Fibroblast of mammary gland (primary cell): ENCODE measurements at regions not wholly inside any gene's neighbourhood (a gene's known extent, or its start where the extent isn't known, plus 50 kb on each side); places are given as distances from the start of the nearest gene placed in this dataset.

Source experiments
- DNase-seq: peaks from one replicate; pipeline ENCODE4 v3.0.0-alpha.2; 2010; ENCODE audit warnings: low read depth
- H3K4me3 ChIP-seq: 2 replicates; pipeline ENCODE4 v1.5.1; 2011; ENCODE audit warnings: low read depth, mild to moderate bottlenecking, low read length, moderate library complexity; ENCODE audit not compliant: control insufficient read depth
- TF ChIP-seq, protein P1 (sequence below): conservative IDR thresholded peaks from 2 replicates; pipeline ENCODE4 v1.5.1; 2011; ENCODE audit warnings: low read depth, low read length, inconsistent platforms; ENCODE audit not compliant: control insufficient read depth, insufficient read depth

DNA sequence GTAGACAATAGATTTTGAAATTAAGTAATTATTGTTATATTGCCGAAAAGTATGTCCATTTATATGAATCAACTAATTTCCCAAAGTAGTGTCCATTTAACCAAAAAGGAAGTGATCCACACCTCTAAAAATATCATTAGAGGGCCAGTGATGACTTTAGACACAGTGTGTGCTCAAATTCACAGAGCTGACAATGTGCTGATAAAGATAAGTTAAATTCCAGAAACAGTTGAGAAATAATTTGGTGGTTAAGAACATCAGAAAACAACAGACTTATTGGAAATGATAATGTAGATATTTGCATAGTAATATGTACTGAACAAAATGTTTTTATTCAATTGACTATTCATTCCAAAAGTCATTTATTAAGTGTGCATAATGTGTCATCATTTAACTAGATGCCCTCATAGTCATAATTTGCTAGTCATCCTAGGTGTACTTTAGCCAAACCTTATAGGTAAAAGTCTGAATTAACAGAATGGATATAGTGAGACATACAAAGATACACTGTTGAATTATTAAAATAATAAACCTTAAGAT lies 230.2 kb upstream of the ADAMTS9 start:
- no peak overlapping the region for H3K4me3 ChIP-seq
- TF ChIP-seq, protein P1, sequence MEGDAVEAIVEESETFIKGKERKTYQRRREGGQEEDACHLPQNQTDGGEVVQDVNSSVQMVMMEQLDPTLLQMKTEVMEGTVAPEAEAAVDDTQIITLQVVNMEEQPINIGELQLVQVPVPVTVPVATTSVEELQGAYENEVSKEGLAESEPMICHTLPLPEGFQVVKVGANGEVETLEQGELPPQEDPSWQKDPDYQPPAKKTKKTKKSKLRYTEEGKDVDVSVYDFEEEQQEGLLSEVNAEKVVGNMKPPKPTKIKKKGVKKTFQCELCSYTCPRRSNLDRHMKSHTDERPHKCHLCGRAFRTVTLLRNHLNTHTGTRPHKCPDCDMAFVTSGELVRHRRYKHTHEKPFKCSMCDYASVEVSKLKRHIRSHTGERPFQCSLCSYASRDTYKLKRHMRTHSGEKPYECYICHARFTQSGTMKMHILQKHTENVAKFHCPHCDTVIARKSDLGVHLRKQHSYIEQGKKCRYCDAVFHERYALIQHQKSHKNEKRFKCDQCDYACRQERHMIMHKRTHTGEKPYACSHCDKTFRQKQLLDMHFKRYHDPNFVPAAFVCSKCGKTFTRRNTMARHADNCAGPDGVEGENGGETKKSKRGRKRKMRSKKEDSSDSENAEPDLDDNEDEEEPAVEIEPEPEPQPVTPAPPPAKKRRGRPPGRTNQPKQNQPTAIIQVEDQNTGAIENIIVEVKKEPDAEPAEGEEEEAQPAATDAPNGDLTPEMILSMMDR = no peak
- no peak for DNase-seq

DNA sequence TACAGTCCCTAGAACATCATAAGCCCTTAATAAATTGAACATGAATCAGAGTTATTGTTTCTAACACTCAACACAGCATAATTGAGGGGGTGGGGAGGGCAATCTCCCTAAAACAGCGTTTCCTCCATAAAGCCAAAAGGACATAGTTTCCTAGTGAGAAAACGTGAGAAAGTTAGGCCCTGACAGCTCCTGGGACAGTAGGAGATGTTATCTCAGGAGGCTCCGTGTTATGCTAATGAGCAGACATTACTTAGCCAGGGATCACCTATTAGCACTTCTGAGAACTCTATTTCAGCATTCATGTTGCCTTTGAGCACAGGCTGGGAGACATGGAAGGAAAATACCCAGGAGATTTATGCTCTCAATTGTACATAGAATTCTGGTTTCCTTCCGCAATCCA lies 229.1 kb upstream of the ADAMTS9 start:
- no peak overlapping the region for H3K4me3 ChIP-seq
- TF ChIP-seq, protein P1 = no peak
- no peak for DNase-seq

DNA sequence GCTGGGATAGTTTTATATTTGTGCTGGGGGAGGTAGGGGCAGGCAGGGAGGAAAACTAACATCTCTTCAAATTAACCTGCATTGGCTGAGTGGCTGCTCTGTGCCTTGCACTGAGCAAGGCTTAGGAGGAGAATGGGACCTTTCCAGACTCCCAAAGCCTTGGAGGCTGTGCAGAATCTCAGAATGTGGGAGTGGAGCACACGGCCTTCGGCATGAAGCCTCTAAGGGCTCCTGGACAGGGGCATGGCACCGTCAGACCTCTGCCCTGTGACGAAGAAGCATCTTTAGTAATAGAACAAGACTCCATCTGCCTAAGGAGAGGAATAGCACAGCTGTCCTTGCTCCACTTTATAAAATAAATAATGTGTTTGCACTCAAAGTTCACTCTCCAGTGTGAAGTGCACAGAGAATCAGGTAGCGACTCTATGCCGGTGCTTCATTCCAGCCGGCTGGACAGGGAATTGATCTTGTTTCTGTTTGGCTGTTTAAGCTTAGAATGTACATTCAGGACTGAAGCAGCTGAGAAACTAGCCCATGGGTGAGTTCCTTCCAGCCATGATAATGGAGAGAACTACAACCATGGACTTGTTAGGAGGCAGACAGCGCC lies 228.5 kb upstream of the ADAMTS9 start:
- H3K4me3 ChIP-seq = no peak overlapping the region
- TF ChIP-seq, protein P1 = no peak
- DNase-seq = no peak

DNA sequence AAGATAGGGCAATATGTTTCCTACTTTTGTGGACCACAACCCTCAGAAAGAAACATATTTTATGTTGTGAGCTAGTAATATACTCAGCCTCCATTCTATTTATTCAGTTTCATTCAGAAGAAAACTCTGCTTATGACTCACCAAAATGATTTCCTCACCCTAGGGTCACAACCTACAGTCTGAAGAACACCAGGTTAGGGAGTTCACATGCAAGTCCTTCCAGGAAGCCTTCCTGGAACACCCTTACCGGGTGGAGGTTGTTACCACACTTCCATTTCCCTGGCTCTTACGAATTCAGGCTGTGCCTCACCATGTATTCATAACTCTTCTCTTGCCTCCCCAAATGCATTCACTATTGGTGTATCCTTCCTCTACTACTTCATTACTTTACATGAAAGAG lies 228.0 kb upstream of the ADAMTS9 start:
- H3K4me3 ChIP-seq = no peak overlapping the region
- TF ChIP-seq, protein P1 = no peak
- peak; percentile 78 for DNase-seq

DNA sequence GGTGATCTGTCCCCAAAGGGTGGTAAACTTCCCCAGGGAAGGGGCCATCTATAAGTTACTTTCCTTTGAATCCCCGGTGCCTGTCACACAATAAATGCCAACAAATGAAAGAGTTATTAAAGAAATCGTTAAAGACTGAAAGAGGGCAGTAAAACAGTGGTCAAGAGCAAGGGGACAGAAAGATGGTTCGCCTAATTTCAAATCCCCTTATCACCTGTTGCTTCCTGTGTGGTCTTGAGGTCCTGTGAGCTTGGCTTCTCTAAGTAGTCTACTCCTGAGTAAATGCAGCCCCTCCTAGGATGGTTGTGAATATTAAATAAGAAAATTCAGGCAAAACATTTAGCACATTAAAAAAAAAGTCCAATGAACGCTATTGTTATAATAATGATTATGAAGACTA lies 225.7 kb upstream of the ADAMTS9 start:
- TF ChIP-seq, protein P1 = no peak
- DNase-seq = no peak
- no peak overlapping the region for H3K4me3 ChIP-seq

DNA sequence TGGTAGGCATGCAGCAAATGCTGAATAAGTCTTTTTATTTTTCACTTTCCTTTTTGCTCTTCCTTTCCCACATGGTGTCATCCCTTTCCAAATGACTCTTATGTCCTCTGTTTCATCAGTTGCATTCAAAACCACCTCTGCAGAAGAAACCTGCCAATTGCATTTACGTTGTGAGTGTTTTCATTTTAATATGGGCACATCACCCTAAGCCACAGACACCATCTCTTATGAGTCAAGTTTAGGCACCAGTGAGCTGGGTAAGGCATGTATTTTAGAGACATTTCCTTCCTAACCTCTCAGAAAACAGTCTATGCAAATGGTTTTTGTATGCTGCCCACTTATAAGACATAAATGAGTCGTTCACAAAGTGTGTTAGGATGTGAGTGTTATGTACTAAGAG lies 223.3 kb upstream of the ADAMTS9 start:
- no peak overlapping the region for H3K4me3 ChIP-seq
- no peak for DNase-seq
- TF ChIP-seq, protein P1 = no peak
